ENCODE measurements at regions not wholly inside any gene's neighbourhood (a gene's known extent, or its start where the extent isn't known, plus 50 kb on each side); places are given as distances from the start of the nearest gene placed in this dataset.

DNA sequence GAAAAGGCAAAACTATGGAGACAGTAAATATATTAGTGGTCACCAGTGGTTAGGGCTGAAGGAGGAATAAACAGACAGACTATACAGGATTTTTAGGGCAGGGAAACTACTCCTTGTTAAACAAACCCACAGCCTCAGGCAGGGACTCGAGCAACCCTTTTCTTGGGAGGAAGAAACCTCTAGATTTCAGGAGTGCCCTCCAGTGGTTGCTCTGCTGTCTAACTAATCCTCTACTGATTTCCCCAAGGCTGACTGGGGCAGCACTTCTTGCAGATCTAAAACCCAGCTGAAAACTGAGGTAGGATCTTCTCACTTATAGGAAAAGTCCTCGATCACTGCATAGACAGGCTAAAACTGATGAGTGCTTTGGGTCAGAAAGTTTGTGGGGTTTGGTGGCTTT is 176.8 kb downstream of the ISOC1 start:
- Histone ChIP-seq H3K4me1 (ENCODE audit: control insufficient read depth, extremely low read depth, insufficient read depth, low read length) (no peaks in the 10 kb centered on the region), H3K9ac (replicated peaks; ENCODE audit: extremely low read depth, insufficient read depth, low read length) (no peak overlapping the region), H3K27me3 (ENCODE audit: control insufficient read depth in 2 of 2, insufficient read depth in 2 of 2, low read length in 2 of 2) (no peaks in the 10 kb centered on the region), H3K9me3 (replicated peaks; ENCODE audit: control insufficient read depth, insufficient read depth, low read length) (no peaks in the 10 kb centered on the region), H3K4me2 (ENCODE audit: insufficient read depth, low read length) (no peak overlapping the region), H3K4me3 (replicated peaks in 1 of 3; ENCODE audit: insufficient read depth in 1 of 3, low read depth in 1 of 3, low read length in 3 of 3) (no peak overlapping the region), H4K20me1 (replicated peaks; ENCODE audit: control insufficient read depth, extremely low read depth, insufficient read depth, low read length) (no peaks in the 10 kb centered on the region), H3K27ac (ENCODE audit: insufficient read depth, low read depth, low read length) (no peak overlapping the region), H3K36me3 (ENCODE audit: control insufficient read depth in 2 of 2, extremely low read depth in 1 of 2, insufficient read depth in 2 of 2, low read length in 2 of 2) (no peaks in the 10 kb centered on the region), H3K9me1 (replicated peaks; ENCODE audit: control insufficient read depth, extremely low read depth, insufficient read depth, low read length) (no peaks in the 10 kb centered on the region), H3K79me2 (ENCODE audit: control insufficient read depth, insufficient read depth, low read length) (no peaks in the 10 kb centered on the region), H2AFZ (ENCODE audit: low read depth, low read length) (no peak overlapping the region)
- no TSS peak for BruUV-seq (replicated peaks)
- DNase-seq (ENCODE audit: low read depth, low spot score) (peak; percentile 2), FAIRE-seq (no peak)
- intact Hi-C loops (cut with micrococcal nuclease) (loop anchor here (5.0 kb wide), 1 partner anchor 364 kb away; no protein-coding TSS in a partner anchor), dilution Hi-C loops (cut with MboI; ENCODE audit: extremely low pct_ligation_motif_present, low sequenced_read_pairs) (no loop called here)
- POLR2A ChIA-PET = no interaction called here
- TF ChIP-seq FOS (IDR thresholded peaks at IDR 0.05; ENCODE audit: borderline replicate concordance, insufficient read depth, low read length) (no peak), MAX (IDR thresholded peaks at IDR 0.05; ENCODE audit: insufficient read depth, insufficient read length) (no peak), POLR2A (IDR thresholded peaks at IDR 0.05; ENCODE audit: low read depth, low read length) (no peak), POLR2AphosphoS5 (IDR thresholded peaks at IDR 0.05; ENCODE audit: insufficient read depth, low read depth, low read length) (no peak), EZH2 (IDR thresholded peaks at IDR 0.05; ENCODE audit: borderline replicate concordance, low read depth, low read length, severe bottlenecking) (no peak), GATA2 (IDR thresholded peaks at IDR 0.05; ENCODE audit: insufficient read depth, insufficient read length, low read depth, low read length) (no peak), JUN (IDR thresholded peaks at IDR 0.05; ENCODE audit: borderline replicate concordance, insufficient read depth, insufficient read length, low read depth) (no peak), MYC (IDR thresholded peaks at IDR 0.05; ENCODE audit: low read depth, low read length) (no peak)
- TF ChIP-seq, protein P1, sequence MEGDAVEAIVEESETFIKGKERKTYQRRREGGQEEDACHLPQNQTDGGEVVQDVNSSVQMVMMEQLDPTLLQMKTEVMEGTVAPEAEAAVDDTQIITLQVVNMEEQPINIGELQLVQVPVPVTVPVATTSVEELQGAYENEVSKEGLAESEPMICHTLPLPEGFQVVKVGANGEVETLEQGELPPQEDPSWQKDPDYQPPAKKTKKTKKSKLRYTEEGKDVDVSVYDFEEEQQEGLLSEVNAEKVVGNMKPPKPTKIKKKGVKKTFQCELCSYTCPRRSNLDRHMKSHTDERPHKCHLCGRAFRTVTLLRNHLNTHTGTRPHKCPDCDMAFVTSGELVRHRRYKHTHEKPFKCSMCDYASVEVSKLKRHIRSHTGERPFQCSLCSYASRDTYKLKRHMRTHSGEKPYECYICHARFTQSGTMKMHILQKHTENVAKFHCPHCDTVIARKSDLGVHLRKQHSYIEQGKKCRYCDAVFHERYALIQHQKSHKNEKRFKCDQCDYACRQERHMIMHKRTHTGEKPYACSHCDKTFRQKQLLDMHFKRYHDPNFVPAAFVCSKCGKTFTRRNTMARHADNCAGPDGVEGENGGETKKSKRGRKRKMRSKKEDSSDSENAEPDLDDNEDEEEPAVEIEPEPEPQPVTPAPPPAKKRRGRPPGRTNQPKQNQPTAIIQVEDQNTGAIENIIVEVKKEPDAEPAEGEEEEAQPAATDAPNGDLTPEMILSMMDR (IDR thresholded peaks at IDR 0.05; ENCODE audit: extremely low read depth in 1 of 2, insufficient read depth in 1 of 2, low read depth in 1 of 2, low read length in 2 of 2) = no peak
- CTCF ChIA-PET = no interaction called here
